ENCODE measurements at regions not wholly inside any gene's neighbourhood (a gene's known extent, or its start where the extent isn't known, plus 50 kb on each side); places are given as distances from the start of the nearest gene placed in this dataset.

GRCh38 chr16:77002644-77003043, 188.3 kb upstream of the MON1B start:
- no peak for TF ChIP-seq EZH2 (IDR thresholded peaks at IDR 0.05; ENCODE audit: low read length, unreplicated experiment)
- no peak for TF ChIP-seq CTCF (conservative IDR thresholded peaks at IDR 0.05; ENCODE audit: low read depth, low read length)
